PC-3 (cell line): ENCODE measurements at regions not wholly inside any gene's neighbourhood (a gene's known extent, or its start where the extent isn't known, plus 50 kb on each side); places are given as distances from the start of the nearest gene placed in this dataset.

Experiments used
- EZH2 ChIP-seq: fragments of 300-600 bp; sonication (generic); IDR thresholded peaks from one replicate; pipeline ENCODE4 v1.6.1; 2017; ENCODE audit warnings: antibody characterized with exemption, mild to moderate bottlenecking, low read length; ENCODE audit not compliant: unreplicated experiment
- TF ChIP-seq, protein P1 (sequence below): fragments of 300-600 bp; sonication (generic); conservative IDR thresholded peaks from 2 replicates; pipeline ENCODE4 v1.5.1; 2017; ENCODE audit warnings: antibody characterized with exemption, low read depth, mild to moderate bottlenecking, low read length

DNA sequence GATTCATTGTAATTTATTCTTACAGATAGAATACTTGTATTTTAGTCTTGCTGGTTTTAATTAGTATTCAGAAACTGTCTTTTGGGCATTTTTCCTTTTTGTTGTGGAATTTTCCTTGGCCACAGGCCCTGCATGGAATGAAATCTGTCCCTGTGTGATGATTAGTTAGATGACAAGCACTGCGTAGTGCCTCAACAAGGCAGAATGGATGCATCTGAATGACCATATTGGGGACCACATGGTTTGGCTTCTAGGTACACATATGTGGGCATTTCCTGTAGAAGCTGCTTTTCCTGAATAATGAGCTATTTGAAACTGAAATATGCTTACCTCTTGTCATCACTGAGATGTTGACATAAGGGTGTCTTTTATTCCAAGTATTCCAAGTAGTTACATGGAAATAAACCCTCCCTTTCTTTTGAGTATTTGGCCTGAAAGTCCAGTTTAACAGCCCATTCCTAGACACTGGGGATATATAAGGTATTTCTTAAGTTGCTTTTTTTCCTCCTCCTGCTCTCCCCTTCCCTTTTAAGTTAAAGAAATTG, 147.3 kb downstream of the YTHDC2 start:
- TF ChIP-seq, protein P1, sequence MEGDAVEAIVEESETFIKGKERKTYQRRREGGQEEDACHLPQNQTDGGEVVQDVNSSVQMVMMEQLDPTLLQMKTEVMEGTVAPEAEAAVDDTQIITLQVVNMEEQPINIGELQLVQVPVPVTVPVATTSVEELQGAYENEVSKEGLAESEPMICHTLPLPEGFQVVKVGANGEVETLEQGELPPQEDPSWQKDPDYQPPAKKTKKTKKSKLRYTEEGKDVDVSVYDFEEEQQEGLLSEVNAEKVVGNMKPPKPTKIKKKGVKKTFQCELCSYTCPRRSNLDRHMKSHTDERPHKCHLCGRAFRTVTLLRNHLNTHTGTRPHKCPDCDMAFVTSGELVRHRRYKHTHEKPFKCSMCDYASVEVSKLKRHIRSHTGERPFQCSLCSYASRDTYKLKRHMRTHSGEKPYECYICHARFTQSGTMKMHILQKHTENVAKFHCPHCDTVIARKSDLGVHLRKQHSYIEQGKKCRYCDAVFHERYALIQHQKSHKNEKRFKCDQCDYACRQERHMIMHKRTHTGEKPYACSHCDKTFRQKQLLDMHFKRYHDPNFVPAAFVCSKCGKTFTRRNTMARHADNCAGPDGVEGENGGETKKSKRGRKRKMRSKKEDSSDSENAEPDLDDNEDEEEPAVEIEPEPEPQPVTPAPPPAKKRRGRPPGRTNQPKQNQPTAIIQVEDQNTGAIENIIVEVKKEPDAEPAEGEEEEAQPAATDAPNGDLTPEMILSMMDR, result no peak
- TF ChIP-seq EZH2, result no peak
